Erythroblast (primary cell): ENCODE measurements at regions not wholly inside any gene's neighbourhood (a gene's known extent, or its start where the extent isn't known, plus 50 kb on each side); places are given as distances from the start of the nearest gene placed in this dataset.

ENCODE experiments used
- DNase-seq, 2 experiments: peaks; one replicate each; lab custom pipeline; 2025; lab: John Stamatoyannopoulos, UW
- GATA1 ChIP-seq: IDR thresholded peaks from 2 replicates; pipeline ENCODE4 v1.6.1; 2011; ENCODE audit warnings: low read depth, mild to moderate bottlenecking, control low read depth, low read length, moderate library complexity
- POLR2A ChIP-seq: IDR thresholded peaks from 2 replicates; pipeline ENCODE4 v1.6.1; 2011; ENCODE audit warnings: mild to moderate bottlenecking, low read length

DNA sequence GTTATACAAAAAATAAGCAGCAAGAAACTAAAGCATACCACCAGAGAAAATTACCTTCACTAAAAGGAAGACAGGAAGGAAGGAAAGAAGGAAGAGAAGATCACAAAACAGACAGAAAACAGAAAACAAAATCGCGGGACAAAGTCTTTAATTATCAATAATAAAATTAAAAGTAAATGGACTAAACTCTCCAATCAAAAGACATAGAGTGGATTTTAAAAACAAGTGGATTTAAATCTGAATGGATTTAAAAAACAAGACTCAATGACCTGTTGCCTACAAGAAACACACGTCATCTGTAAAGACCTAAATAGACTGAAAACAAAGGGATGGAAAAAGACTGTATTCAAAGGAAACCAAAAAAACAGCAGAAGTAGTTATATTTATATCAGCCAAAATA is 75.7 kb upstream of the MAGI3 start:
- DNase-seq, result no peak
- TF ChIP-seq POLR2A, result no peak
- no peak for TF ChIP-seq GATA1

DNA sequence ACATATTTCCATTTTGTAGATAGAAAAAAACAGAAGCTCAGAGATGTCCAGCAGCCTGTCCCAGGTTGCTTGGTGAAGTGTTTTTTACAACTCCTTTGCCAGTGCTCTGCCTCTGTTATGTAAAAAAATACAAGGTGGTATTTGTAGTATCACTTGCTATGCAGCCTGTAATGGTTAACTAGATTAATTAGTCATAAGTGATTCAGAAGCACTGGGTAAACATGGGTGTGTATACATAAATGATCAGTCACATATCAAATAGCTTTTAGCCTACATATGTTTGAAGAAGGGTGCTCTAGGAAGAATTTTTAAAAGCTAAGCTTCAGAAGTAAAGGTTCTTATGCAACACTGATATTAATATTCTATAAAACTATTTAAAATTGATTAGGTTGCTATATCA is 70.0 kb upstream of the MAGI3 start:
- TF ChIP-seq GATA1 (no peak), POLR2A (no peak)
- no peak for DNase-seq

DNA sequence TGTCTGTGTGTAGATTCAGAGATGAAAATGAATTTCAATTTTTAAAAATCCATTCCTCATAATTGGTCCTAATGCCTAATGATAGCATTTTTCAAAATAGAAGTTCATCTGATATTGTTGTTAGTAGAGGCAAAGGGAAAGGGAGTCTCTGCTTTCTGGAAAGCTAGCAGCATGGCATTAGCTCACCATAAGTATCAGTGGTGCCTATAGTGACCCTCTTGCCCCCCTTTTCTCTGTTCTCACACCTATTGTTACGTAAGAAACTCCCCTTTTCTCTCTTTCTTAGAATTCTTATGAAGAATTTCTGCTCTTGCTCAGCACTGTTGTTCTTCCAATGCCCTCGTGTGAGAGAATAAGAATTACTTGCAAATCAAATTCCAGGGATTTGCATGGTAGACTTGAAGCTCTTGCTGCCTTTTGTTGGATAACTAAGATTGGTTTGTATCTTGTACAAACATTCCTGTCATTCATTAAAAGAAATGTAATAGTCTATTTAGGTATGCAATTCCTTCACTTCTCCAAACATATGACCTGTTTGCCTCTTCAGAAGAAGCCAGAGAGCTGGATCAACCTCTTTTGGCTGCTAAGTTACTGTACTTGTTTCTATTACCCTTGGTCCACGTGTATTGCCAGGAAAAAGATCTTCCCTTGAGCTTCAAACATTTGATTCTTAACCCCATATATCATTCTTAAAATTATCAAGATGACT is 69.2 kb upstream of the MAGI3 start:
- DNase-seq, result no peak
- TF ChIP-seq POLR2A (no peak), GATA1 (no peak)

DNA sequence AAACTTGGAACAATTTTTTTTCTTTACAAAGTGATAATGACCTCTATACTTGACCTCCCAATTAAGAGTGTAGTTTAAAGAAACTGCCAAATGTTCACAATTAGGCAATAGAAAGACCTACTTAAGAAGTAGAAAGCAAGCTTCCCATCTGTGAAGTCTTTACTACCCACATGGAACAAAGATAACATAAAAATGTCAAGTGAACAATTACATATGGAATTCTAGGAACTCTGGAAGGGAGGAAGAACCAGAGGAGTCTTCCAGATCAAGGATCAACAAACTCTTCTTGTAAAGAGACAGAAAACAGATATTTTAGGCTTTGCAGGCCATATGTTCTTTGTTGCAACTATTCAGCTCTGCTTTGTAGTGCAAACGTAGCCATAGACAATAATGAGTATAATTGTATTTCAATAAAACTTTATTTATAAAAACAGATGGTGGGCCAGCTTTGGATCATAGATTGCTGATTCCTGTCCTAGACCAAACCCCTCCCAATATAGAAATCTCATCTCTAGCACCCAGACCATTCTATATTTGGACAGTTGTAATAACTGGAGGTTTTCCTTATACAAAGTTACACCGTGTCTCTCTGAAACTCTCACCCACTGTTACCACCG is 68.4 kb upstream of the MAGI3 start:
- no peak for DNase-seq
- no peak for TF ChIP-seq POLR2A
- no peak for TF ChIP-seq GATA1

DNA sequence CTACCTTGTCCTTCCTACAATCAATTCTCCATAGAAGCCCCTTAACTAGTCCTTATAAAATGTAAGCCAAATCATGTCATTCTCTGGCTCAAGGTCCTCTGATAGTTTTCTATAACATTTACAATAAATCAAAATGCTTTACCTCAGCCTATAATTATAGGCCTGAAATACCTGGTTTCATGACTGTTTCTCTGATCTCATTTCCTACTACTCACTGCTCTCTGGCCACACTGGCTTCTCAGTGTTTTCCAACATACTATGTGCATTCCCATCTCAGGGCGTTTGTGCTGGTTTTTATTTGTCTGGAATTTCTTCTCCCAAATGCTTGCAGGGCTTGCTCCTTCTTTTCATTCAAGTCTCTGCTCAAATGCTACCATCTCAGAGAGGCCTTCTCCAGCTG is 67.9 kb upstream of the MAGI3 start:
- TF ChIP-seq GATA1, result no peak
- TF ChIP-seq POLR2A, result no peak
- no peak for DNase-seq

DNA sequence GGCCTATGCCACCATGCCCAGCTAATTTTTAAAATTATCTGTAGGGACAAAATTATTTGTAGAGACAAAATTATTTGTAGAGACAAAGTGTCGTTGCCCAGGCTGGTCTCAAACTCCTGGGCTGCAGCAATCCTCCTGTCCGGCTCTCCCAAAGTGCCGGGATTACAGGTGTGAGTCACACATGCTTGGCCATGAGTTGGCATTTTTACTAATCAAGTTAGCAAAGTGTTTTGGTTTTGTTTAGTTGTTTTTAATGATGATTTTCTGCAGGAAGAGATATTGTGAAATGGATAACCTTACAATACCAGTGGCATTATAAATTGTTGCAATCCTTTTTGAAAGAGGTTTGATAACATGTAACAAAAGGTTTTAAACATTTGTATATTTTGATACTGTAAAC is 65.3 kb upstream of the MAGI3 start:
- no peak for DNase-seq
- TF ChIP-seq GATA1, result no peak
- TF ChIP-seq POLR2A, result no peak

DNA sequence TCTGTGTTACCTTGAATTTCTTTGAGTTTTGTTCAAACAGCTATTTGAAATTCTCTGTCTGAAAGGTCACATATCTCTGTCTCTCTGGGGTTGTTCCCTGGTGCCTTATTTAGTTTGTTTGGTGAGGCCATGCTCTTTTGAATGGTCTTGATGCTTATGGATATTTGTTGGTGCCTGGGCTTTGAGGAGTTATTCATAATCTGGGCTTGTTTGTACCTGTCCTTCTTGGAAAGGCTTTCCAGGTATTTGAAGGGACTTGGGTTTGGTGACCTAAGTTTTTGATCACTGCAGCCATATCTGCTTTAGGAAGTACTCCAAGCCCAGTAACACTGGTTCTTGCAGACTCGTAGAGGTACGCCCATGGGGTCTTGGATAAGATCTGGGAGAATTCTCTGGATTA is 63.3 kb upstream of the MAGI3 start:
- DNase-seq, result no peak
- TF ChIP-seq GATA1, result no peak
- TF ChIP-seq POLR2A, result no peak

DNA sequence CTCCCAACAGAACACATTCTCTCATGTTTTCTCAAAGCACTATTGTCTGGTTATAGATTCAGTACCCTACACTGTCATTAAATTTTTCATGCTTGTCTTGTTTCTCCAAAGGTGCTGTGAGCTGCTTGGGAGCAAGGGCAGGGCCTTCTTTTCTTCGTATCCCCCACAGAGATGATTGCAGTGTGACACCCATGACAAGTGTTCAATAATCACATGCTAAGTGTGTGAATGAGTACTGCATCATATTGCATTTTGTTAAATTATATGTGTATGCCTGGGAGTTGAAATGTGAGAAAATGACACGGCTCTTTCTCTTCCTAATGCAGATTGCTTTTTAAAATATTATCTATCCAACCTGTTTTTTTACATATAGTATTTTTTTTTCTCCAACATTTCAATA is 57.3 kb upstream of the MAGI3 start:
- TF ChIP-seq GATA1 (no peak), POLR2A (no peak)
- DNase-seq, result no peak

DNA sequence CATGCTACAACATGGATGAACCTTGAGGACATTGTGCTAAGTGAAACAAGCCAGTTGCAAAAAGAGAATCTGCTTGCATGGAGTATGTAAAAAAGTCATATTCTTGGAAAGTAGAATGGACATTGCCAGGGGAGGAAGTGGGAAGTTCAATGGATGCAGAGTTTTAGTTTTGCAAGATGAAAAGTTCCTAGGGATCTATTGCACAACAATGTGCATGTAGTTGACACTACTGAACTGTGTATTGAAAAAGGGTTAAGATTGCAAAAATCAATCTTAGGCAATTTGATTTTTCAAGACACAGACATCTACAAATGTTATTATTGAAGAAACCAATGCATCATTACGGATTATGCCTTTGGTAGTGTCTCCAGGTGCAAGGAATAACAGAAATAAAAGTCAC is 50.3 kb upstream of the MAGI3 start:
- DNase-seq, result no peak

More for the DNA sequence above, 50.3 kb upstream of the MAGI3 start:
- TF ChIP-seq POLR2A (no peak), GATA1 (no peak)
